Loucy (cell line): ENCODE measurements at regions not wholly inside any gene's neighbourhood (a gene's known extent, or its start where the extent isn't known, plus 50 kb on each side); places are given as distances from the start of the nearest gene placed in this dataset.

Experiments
- H2AFZ ChIP-seq: fragments of 200-600 bp; sonication (generic); 2 replicates; pipeline ENCODE4 v1.6.0; 2016; ENCODE audit warnings: antibody characterized with exemption, mild to moderate bottlenecking, low read length, moderate library complexity
- H3F3A ChIP-seq: fragments of 200-600 bp; 2 replicates; pipeline ENCODE4 v1.6.0; 2016; ENCODE audit warnings: antibody characterized with exemption, low read depth, mild to moderate bottlenecking
- H3K27me3 ChIP-seq: fragments of 200-600 bp; sonication (generic); 2 replicates; pipeline ENCODE4 v1.6.1; 2014; ENCODE audit warnings: low read length, mild to moderate bottlenecking; ENCODE audit not compliant: insufficient read depth, poor library complexity, severe bottlenecking
- H3K36me3 ChIP-seq: fragments of 200-600 bp; sonication (generic); 2 replicates; pipeline ENCODE4 v1.6.1; 2016; ENCODE audit warnings: low read length; ENCODE audit not compliant: insufficient read depth
- H3K4me1 ChIP-seq: fragments of 200-600 bp; sonication (generic); 2 replicates; pipeline ENCODE4 v1.5.1; 2014; ENCODE audit warnings: low read length, mild to moderate bottlenecking; ENCODE audit not compliant: insufficient read depth, poor library complexity, severe bottlenecking
- H3K4me2 ChIP-seq: fragments of 200-600 bp; sonication (generic); 2 replicates; pipeline ENCODE4 v1.6.0; 2014; ENCODE audit warnings: antibody characterized with exemption, low read length, low read depth, mild to moderate bottlenecking; ENCODE audit not compliant: poor library complexity, severe bottlenecking
- H3K4me3 ChIP-seq: fragments of 200-600 bp; sonication (generic); 2 replicates; pipeline ENCODE4 v1.5.1; 2014; ENCODE audit warnings: low read length, mild to moderate bottlenecking, mixed read lengths; ENCODE audit not compliant: poor library complexity, severe bottlenecking
- H3K79me2 ChIP-seq: fragments of 200-600 bp; sonication (generic); 2 replicates; pipeline ENCODE4 v1.6.1; 2014; ENCODE audit warnings: low read length; ENCODE audit not compliant: insufficient read depth
- H3K9ac ChIP-seq: fragments of 200-600 bp; sonication (generic); 2 replicates; pipeline ENCODE4 v1.6.0; 2014; ENCODE audit warnings: mild to moderate bottlenecking, low read depth, low read length, moderate library complexity; ENCODE audit not compliant: poor library complexity, severe bottlenecking
- H3K9me2 ChIP-seq: fragments of 200-600 bp; sonication (generic); replicated peaks from 2 replicates; pipeline ENCODE4 v1.6.1; 2016; ENCODE audit warnings: low read depth, low read length, mixed read lengths
- H3K9me3 ChIP-seq: fragments of 200-600 bp; sonication (generic); 2 replicates; pipeline ENCODE4 v1.6.1; 2014; ENCODE audit warnings: mild to moderate bottlenecking, antibody characterized with exemption, low read length, low read depth; ENCODE audit not compliant: insufficient read depth
- H4K20me1 ChIP-seq: fragments of 200-600 bp; sonication (generic); 2 replicates; pipeline ENCODE4 v1.6.0; 2014; ENCODE audit warnings: antibody characterized with exemption, low read length, mild to moderate bottlenecking; ENCODE audit not compliant: insufficient read depth, poor library complexity, severe bottlenecking
- CTCF ChIP-seq: fragments of 200-600 bp; sonication (generic); conservative IDR thresholded peaks from 2 replicates; pipeline ENCODE4 v1.5.1; 2014; ENCODE audit warnings: mild to moderate bottlenecking, antibody characterized with exemption, low read length
- EZH2phosphoT487 ChIP-seq: fragments of 200-600 bp; IDR thresholded peaks from 2 replicates; pipeline ENCODE4 v1.6.1; 2018; ENCODE audit warnings: antibody characterized with exemption, mild to moderate bottlenecking, moderate library complexity, borderline replicate concordance

- TF ChIP-seq CTCF (no peak), EZH2phosphoT487 (no peak)
- H3K9ac ChIP-seq, result no peak overlapping the region
- H3F3A ChIP-seq, result no peaks in the 10 kb centered on the region
- no peaks in the 10 kb centered on the region for H3K79me2 ChIP-seq
- H3K4me2 ChIP-seq, result no peak overlapping the region
- no peaks in the 10 kb centered on the region for H4K20me1 ChIP-seq
- H3K9me3 ChIP-seq, result no peaks in the 10 kb centered on the region
- H3K36me3 ChIP-seq, result no peaks in the 10 kb centered on the region
- no peak overlapping the region for H2AFZ ChIP-seq
- H3K4me3 ChIP-seq, result no peak overlapping the region
- H3K27me3 ChIP-seq, result no peaks in the 10 kb centered on the region
- H3K4me1 ChIP-seq, result no peaks in the 10 kb centered on the region
- no peaks in the 10 kb centered on the region for H3K9me2 ChIP-seq
These were observed 109.4 kb downstream of the ZNF518B start for GRCh38 chr4:10347815-10348214.

GRCh38 chr4:10347281-10347795, 109.9 kb downstream of the ZNF518B start:
- H3K4me2 ChIP-seq, result no peak overlapping the region
- no peaks in the 10 kb centered on the region for H3K36me3 ChIP-seq

GRCh38 chr4:10346023-10346422, 111.2 kb downstream of the ZNF518B start:
- H3K79me2 ChIP-seq, result no peaks in the 10 kb centered on the region
- no peak overlapping the region for H3K9ac ChIP-seq
- H3K4me2 ChIP-seq, result no peak overlapping the region
- no peaks in the 10 kb centered on the region for H3F3A ChIP-seq
- H3K36me3 ChIP-seq, result no peaks in the 10 kb centered on the region
- no peaks in the 10 kb centered on the region for H3K9me2 ChIP-seq
- TF ChIP-seq EZH2phosphoT487 (no peak), CTCF (no peak)
- H3K27me3 ChIP-seq, result no peaks in the 10 kb centered on the region
- no peak overlapping the region for H2AFZ ChIP-seq
- no peak overlapping the region for H3K4me3 ChIP-seq
- no peaks in the 10 kb centered on the region for H4K20me1 ChIP-seq
- H3K9me3 ChIP-seq, result no peaks in the 10 kb centered on the region
- no peaks in the 10 kb centered on the region for H3K4me1 ChIP-seq

More at GRCh38 chr4:10347281-10347795, 109.9 kb downstream of the ZNF518B start:
- Histone ChIP-seq H3K79me2 (no peaks in the 10 kb centered on the region), H2AFZ (no peak overlapping the region), H4K20me1 (no peaks in the 10 kb centered on the region), H3K9ac (no peak overlapping the region), H3K27me3 (no peaks in the 10 kb centered on the region), H3K9me2 (no peaks in the 10 kb centered on the region), H3F3A (no peaks in the 10 kb centered on the region), H3K4me3 (no peak overlapping the region), H3K9me3 (no peaks in the 10 kb centered on the region), H3K4me1 (no peaks in the 10 kb centered on the region)
- no peak for TF ChIP-seq EZH2phosphoT487
- no peak for TF ChIP-seq CTCF
